Ascending aorta (tissue), 2 donors: ENCODE measurements at regions not wholly inside any gene's neighbourhood (a gene's known extent, or its start where the extent isn't known, plus 50 kb on each side); places are given as distances from the start of the nearest gene placed in this dataset.

Experiments used
- DNase-seq, 2 donors: peaks; one replicate each; pipeline ENCODE4 v3.0.0-alpha.2; 2019; ENCODE audit warnings: low spot score in 2 of 2
- H3K27ac ChIP-seq, 2 donors: fragments of 200-600 bp; sonication (generic); one replicate each; pipeline ENCODE4 v1.5.1; 2016 to 2017; ENCODE audit warnings: mild to moderate bottlenecking in 1 of 2
- H3K27me3 ChIP-seq: fragments of 200-600 bp; sonication (generic); one replicate; pipeline ENCODE4 v1.5.1; 2017
- H3K36me3 ChIP-seq, 2 donors: fragments of 200-600 bp; sonication (generic); one replicate each; pipeline ENCODE4 v1.5.1; 2016
- H3K4me1 ChIP-seq, 2 donors: fragments of 200-600 bp; sonication (generic); one replicate each; pipeline ENCODE4 v1.5.1; 2016 to 2017; ENCODE audit warnings: mild to moderate bottlenecking in 1 of 2
- H3K4me3 ChIP-seq, 2 donors: fragments of 200-600 bp; sonication (generic); one replicate each; pipeline ENCODE4 v1.5.1; 2016 to 2017; ENCODE audit warnings: mild to moderate bottlenecking in 1 of 2
- H3K9me3 ChIP-seq, 2 donors: fragments of 200-600 bp; sonication (generic); one replicate each; pipeline ENCODE4 v1.5.1; 2016
- intact Hi-C: fragments of 100-400 bp; cut with DNase I; formaldehyde crosslinking; loops from one replicate; pipeline ENCODE4 v1.15.1; 2023
- TF ChIP-seq, protein P1 (sequence below), 3 experiments: fragments of 200-600 bp in 2 of 3; fragments of 450-650 bp in 1 of 3; sonication (generic) in 2 of 3; IDR thresholded peaks; one replicate each; pipeline ENCODE4 v1.5.1; 2016 to 2019; ENCODE audit warnings: antibody characterized with exemption in 3 of 3, mild to moderate bottlenecking in 1 of 3, moderate library complexity in 1 of 3

DNA sequence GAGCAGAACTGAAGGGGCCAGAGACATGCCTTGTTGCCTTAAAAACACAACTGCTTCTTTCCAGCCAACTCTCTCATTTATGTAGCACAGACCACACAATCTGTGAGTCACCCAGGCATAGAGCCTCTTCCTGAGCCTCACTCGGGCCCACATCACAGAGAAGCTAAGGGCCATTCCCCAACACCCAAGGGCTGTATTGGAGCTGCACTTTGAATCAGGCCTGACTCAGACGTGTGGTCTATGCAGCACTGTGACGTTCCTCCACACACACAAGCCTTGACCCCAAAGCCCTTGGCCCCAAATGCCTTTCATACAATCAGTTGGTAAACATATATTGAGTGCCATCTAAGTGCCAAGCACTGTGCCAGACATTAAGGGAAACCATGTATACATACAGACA, 308.9 kb upstream of the DYNLRB2 start:
- no peak overlapping the region for H3K4me3 ChIP-seq
- intact Hi-C loops, result no loop called here
- no peaks in the 10 kb centered on the region for H3K36me3 ChIP-seq
- H3K27ac ChIP-seq, result no peak overlapping the region
- H3K27me3 ChIP-seq, result no peaks in the 10 kb centered on the region
- H3K4me1 ChIP-seq, result peaks cover 0 to 8% of the 10 kb centered on the region in 2 donors
- no peak for DNase-seq
- TF ChIP-seq, protein P1, sequence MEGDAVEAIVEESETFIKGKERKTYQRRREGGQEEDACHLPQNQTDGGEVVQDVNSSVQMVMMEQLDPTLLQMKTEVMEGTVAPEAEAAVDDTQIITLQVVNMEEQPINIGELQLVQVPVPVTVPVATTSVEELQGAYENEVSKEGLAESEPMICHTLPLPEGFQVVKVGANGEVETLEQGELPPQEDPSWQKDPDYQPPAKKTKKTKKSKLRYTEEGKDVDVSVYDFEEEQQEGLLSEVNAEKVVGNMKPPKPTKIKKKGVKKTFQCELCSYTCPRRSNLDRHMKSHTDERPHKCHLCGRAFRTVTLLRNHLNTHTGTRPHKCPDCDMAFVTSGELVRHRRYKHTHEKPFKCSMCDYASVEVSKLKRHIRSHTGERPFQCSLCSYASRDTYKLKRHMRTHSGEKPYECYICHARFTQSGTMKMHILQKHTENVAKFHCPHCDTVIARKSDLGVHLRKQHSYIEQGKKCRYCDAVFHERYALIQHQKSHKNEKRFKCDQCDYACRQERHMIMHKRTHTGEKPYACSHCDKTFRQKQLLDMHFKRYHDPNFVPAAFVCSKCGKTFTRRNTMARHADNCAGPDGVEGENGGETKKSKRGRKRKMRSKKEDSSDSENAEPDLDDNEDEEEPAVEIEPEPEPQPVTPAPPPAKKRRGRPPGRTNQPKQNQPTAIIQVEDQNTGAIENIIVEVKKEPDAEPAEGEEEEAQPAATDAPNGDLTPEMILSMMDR (IDR thresholded peaks at IDR 0.05), result no peak
- H3K9me3 ChIP-seq, result peaks cover 0 to 2% of the 10 kb centered on the region in 2 donors

DNA sequence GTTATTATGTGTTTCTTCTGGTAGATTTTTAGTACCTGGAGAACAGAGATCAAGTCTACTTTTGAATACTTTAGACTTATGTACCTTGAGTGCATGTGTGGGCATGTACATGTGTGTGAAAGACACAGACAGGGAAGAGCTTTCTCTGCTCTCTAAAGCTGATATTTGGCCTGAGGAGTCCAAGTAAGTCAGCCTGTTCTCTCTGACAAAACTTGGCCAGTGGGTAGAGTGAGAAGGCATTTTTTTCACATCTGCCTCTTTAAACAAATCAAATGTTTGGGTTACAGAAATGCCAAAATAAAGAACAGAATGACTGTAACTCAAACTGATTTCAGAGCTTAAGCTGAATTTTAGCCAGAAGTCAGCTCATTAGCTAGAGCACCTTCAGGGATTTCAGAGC, 309.7 kb upstream of the DYNLRB2 start:
- no peak for DNase-seq
- Histone ChIP-seq H3K27ac (peak overlapping the region in 1 of 2 donors; percentile 13), H3K4me3 (no peak overlapping the region), H3K9me3 (peaks cover 0 to 9% of the 10 kb centered on the region in 2 donors), H3K36me3 (no peaks in the 10 kb centered on the region), H3K27me3 (no peaks in the 10 kb centered on the region), H3K4me1 (peaks cover 0 to 8% of the 10 kb centered on the region in 2 donors)
- TF ChIP-seq, protein P1 (IDR thresholded peaks at IDR 0.05), result no peak
- intact Hi-C loops, result no loop called here

DNA sequence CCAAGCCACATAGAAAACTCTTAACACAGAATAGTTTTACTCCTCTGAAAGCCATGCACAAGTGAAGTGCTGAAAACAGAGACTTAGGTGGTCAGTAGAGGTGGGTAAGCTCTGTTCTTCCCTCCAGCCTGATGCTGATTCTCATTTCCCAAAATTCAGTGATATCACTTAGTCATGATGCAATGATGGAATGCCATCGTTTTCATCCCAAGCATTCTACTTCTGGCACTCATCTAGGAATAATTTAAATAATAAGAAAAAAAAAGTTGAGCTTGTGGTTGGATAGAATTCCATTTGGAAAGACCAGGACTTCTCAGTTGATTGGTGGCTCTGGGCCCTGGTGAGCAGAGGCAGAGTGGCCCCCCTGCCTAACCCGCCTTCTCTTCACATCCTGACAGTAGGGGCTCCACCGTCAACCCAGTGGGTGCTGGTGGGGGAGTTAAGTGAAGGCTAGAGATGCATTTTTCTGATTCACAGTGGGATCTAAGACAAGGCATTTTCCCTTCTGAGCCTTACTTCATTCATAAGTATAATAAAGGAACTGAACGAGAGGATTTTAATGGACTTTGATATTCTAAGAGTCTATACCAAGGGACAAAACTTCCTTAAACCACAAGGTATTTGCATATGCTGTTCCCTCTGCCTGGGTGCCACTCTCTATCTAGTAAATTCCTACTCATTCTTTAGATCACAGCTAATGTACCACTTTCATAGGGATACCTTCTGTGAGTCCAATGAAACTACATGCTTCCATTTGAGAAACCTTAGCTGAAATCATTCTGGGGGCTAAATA, 310.3 kb upstream of the DYNLRB2 start:
- intact Hi-C loops, result no loop called here
- H3K27ac ChIP-seq, result peak overlapping the region in 1 of 2 donors; percentile 13

DNA sequence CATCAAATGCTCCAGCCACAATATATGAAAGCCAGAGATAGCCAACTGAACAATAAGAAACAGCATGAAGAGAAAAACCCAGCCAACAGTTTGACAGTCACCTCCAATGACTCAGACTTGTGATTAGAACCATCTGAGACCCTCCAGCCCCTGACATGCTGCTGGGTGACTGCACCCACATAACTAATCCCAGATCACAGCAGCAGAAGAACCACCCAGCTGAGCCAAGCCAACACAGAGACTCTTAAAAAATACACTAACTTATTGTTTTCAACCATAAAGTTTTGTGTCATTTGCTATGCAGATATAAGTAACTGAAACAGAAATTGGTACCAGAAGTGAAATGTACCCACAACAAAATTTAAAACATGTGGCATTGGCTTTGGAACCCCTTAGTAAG, 314.3 kb upstream of the DYNLRB2 start:
- H3K4me3 ChIP-seq, result no peak overlapping the region
- TF ChIP-seq, protein P1 (IDR thresholded peaks at IDR 0.05), result no peak
- H3K27ac ChIP-seq, result no peak overlapping the region

More for the DNA sequence above, 310.3 kb upstream of the DYNLRB2 start:
- DNase-seq, result no peak
- Histone ChIP-seq H3K9me3 (peaks cover 0 to 10% of the 10 kb centered on the region in 2 donors), H3K36me3 (no peaks in the 10 kb centered on the region), H3K27me3 (no peaks in the 10 kb centered on the region), H3K4me3 (no peak overlapping the region), H3K4me1 (peaks cover 0 to 8% of the 10 kb centered on the region in 2 donors)
- TF ChIP-seq, protein P1 (IDR thresholded peaks at IDR 0.05), result no peak

DNA sequence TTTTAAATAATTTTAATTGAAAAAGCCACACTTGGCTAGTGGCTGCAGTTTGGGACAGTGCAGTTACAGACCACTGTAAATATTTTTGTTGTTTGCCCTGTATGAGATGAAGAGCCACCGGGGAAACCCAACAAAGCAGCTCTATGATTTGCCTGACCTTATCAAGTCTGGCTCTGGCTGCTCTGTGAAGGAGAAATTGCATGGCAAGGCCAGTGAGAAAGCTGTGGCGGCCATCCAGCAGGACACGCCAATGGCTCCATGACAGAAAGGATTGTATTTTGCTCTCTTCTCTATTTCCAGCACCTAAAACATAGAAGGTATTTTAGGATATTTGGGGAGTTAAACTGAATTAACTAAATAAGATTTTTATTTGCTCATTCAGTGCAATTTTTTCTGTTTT, 330.0 kb upstream of the DYNLRB2 start:
- Histone ChIP-seq H3K4me1 (no peaks in the 10 kb centered on the region), H3K27me3 (no peaks in the 10 kb centered on the region), H3K4me3 (no peak overlapping the region), H3K36me3 (no peaks in the 10 kb centered on the region), H3K27ac (no peak overlapping the region), H3K9me3 (no peaks in the 10 kb centered on the region)
- intact Hi-C loops, result no loop called here
- TF ChIP-seq, protein P1 (IDR thresholded peaks at IDR 0.05), result no peak
- DNase-seq, result no peak

More for the DNA sequence above, 314.3 kb upstream of the DYNLRB2 start:
- DNase-seq, result no peak
- H3K9me3 ChIP-seq, result peaks cover 0 to 10% of the 10 kb centered on the region in 2 donors
- intact Hi-C loops, result no loop called here
- H3K27me3 ChIP-seq, result no peaks in the 10 kb centered on the region
- H3K36me3 ChIP-seq, result no peaks in the 10 kb centered on the region
- H3K4me1 ChIP-seq, result peaks cover 0 to 2% of the 10 kb centered on the region in 2 donors
